ENCODE measurements at regions not wholly inside any gene's neighbourhood (a gene's known extent, or its start where the extent isn't known, plus 50 kb on each side); places are given as distances from the start of the nearest gene placed in this dataset.

DNA sequence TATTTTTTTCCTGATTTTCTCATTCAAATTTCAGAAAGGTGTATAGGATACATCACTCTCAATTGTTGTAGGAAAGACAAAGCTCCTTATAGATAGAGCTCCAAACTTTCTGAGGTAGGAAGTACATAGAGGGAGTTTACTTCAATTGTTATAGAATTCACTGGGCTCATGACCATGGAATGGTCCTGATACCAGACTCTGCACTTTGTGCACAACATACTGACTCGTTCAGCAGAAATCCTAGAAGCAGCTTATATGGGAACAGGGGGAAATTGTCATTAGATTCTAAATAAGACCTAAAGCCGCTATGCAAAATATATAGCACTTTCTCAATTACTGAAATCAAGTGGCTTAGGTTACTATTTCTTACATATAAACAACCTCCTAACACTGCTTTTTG lies 240.5 kb upstream of the TUSC1 start:
- no peaks in the 10 kb centered on the region for H3K27me3 ChIP-seq (ENCODE audit: low read depth)
- no peak for DNase-seq
- H3K9me3 ChIP-seq (replicated peaks) = peaks cover 5% of the 10 kb centered on the region
- no peaks in the 10 kb centered on the region for H3K4me1 ChIP-seq
- H3K27ac ChIP-seq (replicated peaks) = no peak overlapping the region
- H3K36me3 ChIP-seq = no peaks in the 10 kb centered on the region
- no peak overlapping the region for H3K4me3 ChIP-seq
- intact Hi-C loops (cut with micrococcal nuclease) = no loop called here
- TF ChIP-seq, protein P1, sequence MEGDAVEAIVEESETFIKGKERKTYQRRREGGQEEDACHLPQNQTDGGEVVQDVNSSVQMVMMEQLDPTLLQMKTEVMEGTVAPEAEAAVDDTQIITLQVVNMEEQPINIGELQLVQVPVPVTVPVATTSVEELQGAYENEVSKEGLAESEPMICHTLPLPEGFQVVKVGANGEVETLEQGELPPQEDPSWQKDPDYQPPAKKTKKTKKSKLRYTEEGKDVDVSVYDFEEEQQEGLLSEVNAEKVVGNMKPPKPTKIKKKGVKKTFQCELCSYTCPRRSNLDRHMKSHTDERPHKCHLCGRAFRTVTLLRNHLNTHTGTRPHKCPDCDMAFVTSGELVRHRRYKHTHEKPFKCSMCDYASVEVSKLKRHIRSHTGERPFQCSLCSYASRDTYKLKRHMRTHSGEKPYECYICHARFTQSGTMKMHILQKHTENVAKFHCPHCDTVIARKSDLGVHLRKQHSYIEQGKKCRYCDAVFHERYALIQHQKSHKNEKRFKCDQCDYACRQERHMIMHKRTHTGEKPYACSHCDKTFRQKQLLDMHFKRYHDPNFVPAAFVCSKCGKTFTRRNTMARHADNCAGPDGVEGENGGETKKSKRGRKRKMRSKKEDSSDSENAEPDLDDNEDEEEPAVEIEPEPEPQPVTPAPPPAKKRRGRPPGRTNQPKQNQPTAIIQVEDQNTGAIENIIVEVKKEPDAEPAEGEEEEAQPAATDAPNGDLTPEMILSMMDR (IDR thresholded peaks at IDR 0.05; ENCODE audit: borderline replicate concordance) = no peak

DNA sequence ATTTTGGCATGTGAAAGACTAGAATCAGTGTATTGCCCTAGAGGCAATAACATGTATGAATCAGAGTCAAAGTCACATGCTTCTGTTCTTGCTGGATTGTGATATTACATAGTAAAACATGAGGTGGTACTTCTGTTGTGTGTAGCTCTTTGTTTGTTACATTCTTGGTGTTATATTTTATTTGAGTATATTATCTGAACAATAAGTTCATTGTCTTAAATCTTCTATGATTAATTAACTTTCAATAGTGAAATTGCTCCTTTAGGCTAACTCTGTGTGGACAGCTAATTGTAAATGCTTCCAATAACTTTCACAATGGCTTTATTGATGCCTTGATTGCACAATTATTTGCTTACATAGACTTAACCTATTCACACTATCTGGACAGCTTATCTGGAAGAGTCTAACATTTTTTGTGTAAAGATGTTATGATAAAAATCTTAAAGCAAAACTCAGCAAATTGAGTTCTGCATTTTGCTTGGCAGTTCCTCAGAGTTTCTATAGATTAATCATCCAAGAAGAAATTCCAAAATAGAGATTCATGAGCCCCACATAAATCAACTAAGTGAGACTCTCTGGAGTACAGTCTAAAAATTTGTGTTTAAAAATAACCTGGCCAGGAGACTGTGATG lies 239.6 kb upstream of the TUSC1 start:
- Histone ChIP-seq H3K4me3 (no peak overlapping the region), H3K27ac (replicated peaks) (no peak overlapping the region), H3K4me1 (no peaks in the 10 kb centered on the region), H3K9me3 (replicated peaks) (peaks cover 5% of the 10 kb centered on the region), H3K36me3 (no peaks in the 10 kb centered on the region), H3K27me3 (ENCODE audit: low read depth) (no peaks in the 10 kb centered on the region)
- intact Hi-C loops (cut with micrococcal nuclease) = no loop called here
- TF ChIP-seq, protein P1 (IDR thresholded peaks at IDR 0.05; ENCODE audit: borderline replicate concordance) = no peak
- DNase-seq = no peak

DNA sequence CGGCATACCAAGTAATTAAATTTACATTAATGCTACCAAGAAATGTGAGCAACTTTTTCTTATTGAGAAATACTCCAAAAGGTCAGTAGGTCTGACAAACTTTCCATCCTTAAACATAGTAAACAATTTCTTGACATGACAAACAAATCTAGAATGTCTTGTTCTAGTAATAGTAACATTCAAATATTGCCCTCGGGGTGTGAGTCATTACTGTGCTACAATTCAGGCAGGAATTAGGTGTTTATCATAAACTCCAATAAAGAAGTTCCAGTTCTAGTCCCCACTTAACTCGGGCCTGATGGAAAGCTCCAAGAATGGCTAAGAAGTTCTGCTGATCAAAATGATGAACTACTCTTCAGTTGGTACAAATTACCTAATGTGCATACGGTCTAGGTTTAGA lies 235.6 kb upstream of the TUSC1 start:
- no peak overlapping the region for H3K4me3 ChIP-seq
- no peaks in the 10 kb centered on the region for H3K27me3 ChIP-seq (ENCODE audit: low read depth)
- peaks cover 28% of the 10 kb centered on the region for H3K9me3 ChIP-seq (replicated peaks)
- DNase-seq = no peak
- H3K4me1 ChIP-seq = no peaks in the 10 kb centered on the region
- TF ChIP-seq, protein P1 (IDR thresholded peaks at IDR 0.05; ENCODE audit: borderline replicate concordance) = no peak
- intact Hi-C loops (cut with micrococcal nuclease) = no loop called here
- no peaks in the 10 kb centered on the region for H3K36me3 ChIP-seq
- no peak overlapping the region for H3K27ac ChIP-seq (replicated peaks)

DNA sequence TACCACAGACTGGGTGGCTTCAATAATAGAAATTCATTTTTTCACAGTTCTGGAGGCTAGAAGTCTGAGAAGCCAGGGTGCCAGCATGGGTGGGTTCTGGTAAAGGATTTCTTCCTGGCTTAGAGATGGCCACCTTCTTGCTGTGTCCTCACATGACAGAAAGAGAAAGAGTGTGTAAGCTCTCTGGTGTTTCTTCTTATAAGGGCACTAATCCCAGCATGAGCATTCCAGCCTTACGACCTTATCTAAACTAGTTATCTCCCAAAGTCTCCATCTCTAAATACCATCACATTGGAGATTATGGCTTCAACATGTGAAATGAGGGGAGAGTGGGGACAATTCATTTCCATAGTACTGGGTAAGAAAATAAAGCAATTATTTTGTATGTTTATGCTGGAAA lies 226.5 kb upstream of the TUSC1 start:
- peaks cover 8% of the 10 kb centered on the region for H3K9me3 ChIP-seq (replicated peaks)
- no peaks in the 10 kb centered on the region for H3K4me1 ChIP-seq
- no peak overlapping the region for H3K4me3 ChIP-seq
- intact Hi-C loops (cut with micrococcal nuclease) = no loop called here
- TF ChIP-seq, protein P1 (IDR thresholded peaks at IDR 0.05; ENCODE audit: borderline replicate concordance) = no peak
- H3K36me3 ChIP-seq = no peaks in the 10 kb centered on the region
- no peak for DNase-seq
- H3K27ac ChIP-seq (replicated peaks) = no peak overlapping the region
- no peaks in the 10 kb centered on the region for H3K27me3 ChIP-seq (ENCODE audit: low read depth)

DNA sequence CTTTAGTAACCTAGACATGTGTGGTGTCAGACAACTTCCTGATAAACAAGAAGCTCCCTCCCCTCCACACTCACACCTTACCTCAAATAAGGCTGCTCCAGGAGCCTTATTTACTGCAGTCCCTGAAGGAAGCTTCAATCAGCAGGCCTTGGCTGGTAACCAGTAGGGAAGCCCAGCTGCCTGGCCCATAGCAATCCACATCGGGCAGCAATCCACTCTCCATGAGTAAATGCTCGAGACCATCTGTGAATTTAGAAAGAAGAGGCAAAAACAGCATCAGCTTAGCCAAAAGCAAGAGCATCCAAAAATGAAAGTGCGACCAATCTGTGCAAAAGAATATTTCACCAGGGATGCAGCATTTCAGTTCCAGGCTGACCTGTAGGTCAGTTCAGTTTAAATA lies 213.3 kb upstream of the TUSC1 start:
- intact Hi-C loops (cut with micrococcal nuclease) = no loop called here
- no peak for DNase-seq

More for the DNA sequence above, 213.3 kb upstream of the TUSC1 start:
- H3K36me3 ChIP-seq = no peaks in the 10 kb centered on the region
- TF ChIP-seq, protein P1 (IDR thresholded peaks at IDR 0.05; ENCODE audit: borderline replicate concordance) = no peak
- no peak overlapping the region for H3K4me3 ChIP-seq
- H3K27ac ChIP-seq (replicated peaks) = no peak overlapping the region
- no peaks in the 10 kb centered on the region for H3K27me3 ChIP-seq (ENCODE audit: low read depth)
- H3K9me3 ChIP-seq (replicated peaks) = peaks cover 34% of the 10 kb centered on the region
- H3K4me1 ChIP-seq = no peaks in the 10 kb centered on the region
